Stomach smooth muscle (tissue), 2 donors: ENCODE measurements at regions not wholly inside any gene's neighbourhood (a gene's known extent, or its start where the extent isn't known, plus 50 kb on each side); places are given as distances from the start of the nearest gene placed in this dataset.
"Not testable (repeated sequence)": the region's sequence is repeated elsewhere in the genome, so short reads cannot be mapped to it uniquely, and the experiment has no call there.

Experiments used
- H3K27ac ChIP-seq: one replicate; pipeline ENCODE4 v1.7.0; 2013; ENCODE audit warnings: mild to moderate bottlenecking, low read length, inconsistent platforms
- H3K27me3 ChIP-seq, 2 donors: one replicate each; pipeline ENCODE4 v1.7.0; 2013; ENCODE audit warnings: low read length in 2 of 2; ENCODE audit not compliant: insufficient read depth in 2 of 2, control insufficient read depth in 1 of 2
- H3K36me3 ChIP-seq, 2 donors: one replicate each; pipeline ENCODE4 v1.7.0; 2013; ENCODE audit warnings: low read length in 2 of 2; ENCODE audit not compliant: control insufficient read depth in 2 of 2, insufficient read depth in 2 of 2
- H3K4me1 ChIP-seq: one replicate; pipeline ENCODE4 v1.7.0; 2013; ENCODE audit warnings: low read length; ENCODE audit not compliant: control insufficient read depth, insufficient read depth
- H3K4me3 ChIP-seq, 2 donors: one replicate each; pipeline ENCODE4 v1.7.0; 2013; ENCODE audit warnings: low read length in 2 of 2
- H3K9ac ChIP-seq, 2 donors: one replicate each; pipeline ENCODE4 v1.7.0; 2013; ENCODE audit warnings: low read length in 2 of 2, mild to moderate bottlenecking in 1 of 2
- H3K9me3 ChIP-seq, 2 donors: one replicate each; pipeline ENCODE4 v1.7.0; 2013; ENCODE audit warnings: low read length in 2 of 2; ENCODE audit not compliant: control insufficient read depth in 2 of 2
- donor health status: healthy.
- donor health status: Pancreatic carcinoma.

DNA sequence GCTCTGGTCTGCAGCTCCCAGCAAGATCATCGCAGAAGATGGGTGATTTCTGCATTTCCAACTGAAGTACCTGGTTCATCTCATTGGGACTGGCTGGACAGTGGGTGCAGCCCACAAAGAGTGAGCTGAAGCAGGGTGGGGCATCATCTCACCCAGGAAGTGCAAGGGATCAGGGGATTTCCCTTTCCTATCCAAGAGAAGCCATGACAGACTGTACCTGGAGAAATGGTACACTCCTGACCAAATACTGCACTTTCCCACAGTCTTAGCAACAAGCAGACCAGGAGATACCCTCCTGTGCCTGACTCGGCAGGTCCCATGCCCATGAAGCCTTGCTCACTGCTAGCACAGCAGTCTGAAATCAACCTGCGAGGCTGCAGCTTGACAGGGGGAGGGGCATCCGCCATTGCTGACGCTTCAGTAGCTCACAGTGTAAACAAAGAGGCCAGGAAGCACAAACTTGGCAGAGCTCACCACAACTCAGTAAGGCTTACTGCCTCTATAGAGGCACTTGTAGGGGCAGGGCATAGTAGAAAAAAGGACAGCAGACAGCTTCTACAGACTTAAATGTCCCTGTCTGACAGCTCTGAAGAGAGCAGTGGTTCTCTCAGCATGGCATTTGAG, 60.5 kb downstream of the AREG start:
- peak overlapping the region in 1 of 2 donors; percentile 9 for H3K4me3 ChIP-seq
- H3K27ac ChIP-seq, H3K27me3 ChIP-seq, H3K36me3 ChIP-seq, H3K9ac ChIP-seq, H3K9me3 ChIP-seq, H3K4me1 ChIP-seq: not testable (repeated sequence)

DNA sequence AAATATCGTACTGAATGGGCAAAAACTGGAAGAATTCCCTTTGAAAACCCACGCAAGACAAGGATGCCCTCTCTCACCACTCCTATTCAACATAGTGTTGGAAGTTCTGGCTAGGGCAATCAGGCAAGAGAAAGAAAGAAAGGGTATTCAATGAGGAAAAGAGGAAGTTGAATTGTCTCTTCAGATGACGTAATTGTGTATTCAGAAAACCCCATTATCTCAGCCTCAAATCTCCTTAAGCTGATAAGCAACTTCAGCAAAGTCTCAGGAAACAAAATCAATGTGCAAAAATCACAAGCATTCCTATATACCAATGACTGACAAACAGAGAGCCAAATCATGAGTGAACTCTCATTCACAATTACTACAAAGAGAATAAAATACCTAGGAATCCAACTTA, 64.4 kb downstream of the AREG start:
- not testable (repeated sequence) for H3K4me1 ChIP-seq, H3K4me3 ChIP-seq, H3K27ac ChIP-seq, H3K9ac ChIP-seq, H3K27me3 ChIP-seq, H3K36me3 ChIP-seq, H3K9me3 ChIP-seq

DNA sequence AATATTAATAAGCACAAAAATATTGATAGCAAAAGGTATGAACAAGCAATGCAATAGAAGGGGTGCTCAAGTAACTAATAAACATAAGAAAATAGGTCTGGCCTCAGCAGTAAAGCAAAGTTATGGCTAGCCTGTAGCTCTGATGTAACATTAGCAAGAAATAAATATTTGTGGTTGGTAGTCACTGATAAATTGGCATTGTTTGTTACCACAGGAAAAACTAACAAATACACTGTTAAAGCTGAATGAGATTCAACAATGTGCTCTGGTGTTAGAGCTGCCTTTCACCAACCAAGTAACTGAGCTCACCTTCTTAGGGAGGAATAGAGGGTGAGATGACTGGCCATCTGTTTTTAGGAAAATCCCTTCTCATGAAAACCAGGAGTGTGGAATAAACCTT, 71.4 kb downstream of the AREG start:
- Histone ChIP-seq H3K4me3 (no peak overlapping the region), H3K27me3 (no peaks in the 10 kb centered on the region), H3K9ac (no peak overlapping the region), H3K27ac (no peak overlapping the region), H3K4me1 (no peaks in the 10 kb centered on the region), H3K36me3 (no peaks in the 10 kb centered on the region), H3K9me3 (no peaks in the 10 kb centered on the region)

DNA sequence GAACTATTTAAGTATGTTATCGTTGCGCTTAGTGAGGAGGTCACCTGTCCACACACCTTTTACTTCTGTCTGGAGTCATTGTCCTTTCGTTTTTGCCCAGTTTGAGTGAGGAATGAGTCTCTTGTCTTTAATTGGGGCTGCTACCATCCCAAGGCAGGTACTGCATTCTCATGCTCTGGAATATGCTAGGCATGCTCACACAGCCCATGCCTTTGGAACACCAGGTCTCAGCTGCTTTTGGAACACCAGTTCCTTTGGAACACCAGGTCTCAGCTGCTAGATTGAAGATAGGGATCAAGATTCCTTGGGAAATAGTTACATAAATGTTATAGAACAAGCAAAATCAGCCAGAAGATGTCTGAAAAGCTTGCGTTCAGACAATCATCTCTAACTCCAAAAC, 73.1 kb downstream of the AREG start:
- no peak overlapping the region for H3K27ac ChIP-seq
- no peaks in the 10 kb centered on the region for H3K9me3 ChIP-seq
- no peak overlapping the region for H3K9ac ChIP-seq
- no peaks in the 10 kb centered on the region for H3K27me3 ChIP-seq
- H3K4me3 ChIP-seq: no peak overlapping the region
- H3K36me3 ChIP-seq: no peaks in the 10 kb centered on the region
- no peaks in the 10 kb centered on the region for H3K4me1 ChIP-seq

DNA sequence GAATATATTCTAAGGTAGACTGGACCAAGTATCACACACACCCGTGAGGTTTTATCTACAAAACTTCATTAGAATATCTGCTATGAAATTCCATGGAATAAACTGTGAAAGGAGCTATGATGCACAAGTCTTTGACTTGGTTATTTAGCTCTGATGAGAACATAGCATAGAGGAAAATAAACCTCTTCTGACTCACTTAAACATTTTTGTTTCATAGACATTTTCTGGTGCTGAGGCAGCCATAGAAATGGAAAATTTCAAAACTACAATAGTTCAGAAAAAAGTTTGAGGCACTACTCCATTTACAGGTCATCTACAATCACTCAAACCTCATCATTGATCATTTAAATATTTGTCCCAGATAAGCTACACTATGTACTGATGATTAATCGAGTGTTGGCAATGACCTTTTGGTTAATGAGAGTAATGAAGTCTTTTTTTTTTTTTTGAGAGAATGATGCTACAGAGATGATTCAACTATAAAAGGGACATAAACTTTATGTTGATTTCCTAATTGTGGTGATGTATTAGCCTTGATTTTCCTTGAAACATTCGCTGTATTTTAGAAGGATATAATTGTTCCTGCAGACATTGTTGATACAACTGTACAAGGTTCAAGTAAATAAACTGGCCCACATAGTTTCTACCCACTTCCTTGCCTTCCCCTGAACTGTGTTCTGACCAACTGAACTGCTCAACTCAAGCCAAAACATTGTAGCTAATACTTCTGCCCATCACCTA, 77.5 kb downstream of the AREG start:
- H3K9ac ChIP-seq: no peak overlapping the region
- H3K27me3 ChIP-seq: no peaks in the 10 kb centered on the region
- no peaks in the 10 kb centered on the region for H3K36me3 ChIP-seq
- no peak overlapping the region for H3K4me3 ChIP-seq
- no peaks in the 10 kb centered on the region for H3K9me3 ChIP-seq
- no peaks in the 10 kb centered on the region for H3K4me1 ChIP-seq
- no peak overlapping the region for H3K27ac ChIP-seq

DNA sequence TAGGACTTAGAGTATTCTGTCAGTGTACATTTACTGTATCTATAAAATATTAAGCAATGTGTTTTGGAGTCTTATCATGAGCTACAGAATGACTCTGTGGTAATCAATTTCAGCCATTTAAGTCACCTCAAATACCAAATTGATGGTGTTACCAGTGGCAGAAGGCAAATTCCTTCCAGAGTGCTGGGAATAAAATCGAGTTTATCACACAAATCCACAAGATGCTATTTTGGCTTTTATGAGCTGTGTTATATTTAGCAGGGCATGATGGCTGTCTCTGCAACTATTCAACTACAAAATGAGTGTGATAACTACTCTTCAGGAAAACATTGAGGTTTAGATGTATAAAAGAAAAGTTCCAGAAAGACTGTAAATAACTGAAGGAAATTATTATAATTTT, 78.2 kb downstream of the AREG start:
- H3K4me1 ChIP-seq: no peaks in the 10 kb centered on the region
- no peak overlapping the region for H3K4me3 ChIP-seq
- H3K36me3 ChIP-seq: no peaks in the 10 kb centered on the region
- no peaks in the 10 kb centered on the region for H3K9me3 ChIP-seq
- H3K27ac ChIP-seq: no peak overlapping the region
- no peaks in the 10 kb centered on the region for H3K27me3 ChIP-seq
- H3K9ac ChIP-seq: no peak overlapping the region

DNA sequence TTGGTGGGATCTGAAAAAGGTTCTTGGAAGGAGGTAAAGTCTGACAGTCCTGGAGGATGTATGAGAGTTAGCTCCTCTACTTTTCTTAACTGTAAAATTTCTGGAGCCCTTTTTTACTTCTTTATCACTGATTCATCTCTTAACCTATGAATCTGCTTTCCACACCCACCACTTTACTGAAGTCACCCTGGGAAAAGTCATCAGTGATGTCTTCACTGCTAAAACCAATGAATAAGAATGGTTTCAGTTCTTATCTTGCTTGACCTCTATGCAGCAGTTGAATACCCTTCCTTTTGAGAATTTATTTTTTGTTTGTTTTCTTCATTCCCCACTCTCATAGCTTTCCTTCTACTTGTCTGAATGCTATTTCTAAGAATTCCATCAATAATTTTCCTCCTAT, 80.0 kb downstream of the AREG start:
- no peak overlapping the region for H3K4me3 ChIP-seq
- no peaks in the 10 kb centered on the region for H3K4me1 ChIP-seq
- H3K9me3 ChIP-seq: no peaks in the 10 kb centered on the region
- H3K36me3 ChIP-seq: no peaks in the 10 kb centered on the region
- no peak overlapping the region for H3K9ac ChIP-seq
- H3K27ac ChIP-seq: no peak overlapping the region
- H3K27me3 ChIP-seq: no peaks in the 10 kb centered on the region

DNA sequence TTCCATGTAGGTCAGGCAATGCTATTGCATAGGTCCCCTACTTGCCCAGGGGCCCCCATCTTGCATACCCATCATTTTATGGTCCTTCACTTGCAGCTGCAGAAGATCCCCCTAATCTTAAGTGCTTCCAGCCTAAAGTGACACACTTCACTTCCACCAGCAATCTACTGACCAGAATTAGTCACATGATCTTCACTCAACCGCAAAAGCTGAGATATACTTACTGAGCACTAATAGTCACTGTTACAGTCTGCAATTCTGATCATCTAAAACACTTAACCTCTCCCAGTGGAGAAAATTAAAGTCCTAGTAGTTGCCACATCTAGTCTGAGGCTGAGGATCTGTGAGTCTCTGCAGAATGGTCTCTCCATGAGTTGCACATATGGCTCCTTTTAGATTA, 82.1 kb downstream of the AREG start:
- Histone ChIP-seq H3K4me3 (no peak overlapping the region), H3K27ac (no peak overlapping the region), H3K36me3 (no peaks in the 10 kb centered on the region), H3K4me1 (no peaks in the 10 kb centered on the region), H3K9me3 (no peaks in the 10 kb centered on the region), H3K27me3 (no peaks in the 10 kb centered on the region), H3K9ac (no peak overlapping the region)

DNA sequence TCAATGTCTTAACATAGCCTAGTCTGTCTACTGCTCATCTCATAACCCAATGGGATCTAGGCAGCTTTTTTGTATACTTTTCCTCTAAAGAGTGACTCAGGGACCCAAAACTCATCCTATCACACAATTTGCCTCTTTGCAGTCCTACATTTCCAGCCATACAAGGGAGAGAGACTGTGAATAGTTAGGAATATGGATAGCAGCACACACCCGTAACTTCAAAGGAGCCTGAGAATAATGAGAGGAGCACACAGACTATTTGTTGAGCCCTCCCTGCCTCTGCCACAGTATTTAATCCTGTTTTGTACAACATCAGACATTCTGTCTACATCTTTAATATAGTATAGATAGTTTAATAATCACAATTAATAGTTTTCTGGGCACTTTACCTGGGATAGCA, 83.2 kb downstream of the AREG start:
- Histone ChIP-seq H3K9me3 (no peaks in the 10 kb centered on the region), H3K27me3 (no peaks in the 10 kb centered on the region), H3K4me3 (no peak overlapping the region), H3K27ac (no peak overlapping the region), H3K36me3 (no peaks in the 10 kb centered on the region), H3K9ac (no peak overlapping the region), H3K4me1 (no peaks in the 10 kb centered on the region)

DNA sequence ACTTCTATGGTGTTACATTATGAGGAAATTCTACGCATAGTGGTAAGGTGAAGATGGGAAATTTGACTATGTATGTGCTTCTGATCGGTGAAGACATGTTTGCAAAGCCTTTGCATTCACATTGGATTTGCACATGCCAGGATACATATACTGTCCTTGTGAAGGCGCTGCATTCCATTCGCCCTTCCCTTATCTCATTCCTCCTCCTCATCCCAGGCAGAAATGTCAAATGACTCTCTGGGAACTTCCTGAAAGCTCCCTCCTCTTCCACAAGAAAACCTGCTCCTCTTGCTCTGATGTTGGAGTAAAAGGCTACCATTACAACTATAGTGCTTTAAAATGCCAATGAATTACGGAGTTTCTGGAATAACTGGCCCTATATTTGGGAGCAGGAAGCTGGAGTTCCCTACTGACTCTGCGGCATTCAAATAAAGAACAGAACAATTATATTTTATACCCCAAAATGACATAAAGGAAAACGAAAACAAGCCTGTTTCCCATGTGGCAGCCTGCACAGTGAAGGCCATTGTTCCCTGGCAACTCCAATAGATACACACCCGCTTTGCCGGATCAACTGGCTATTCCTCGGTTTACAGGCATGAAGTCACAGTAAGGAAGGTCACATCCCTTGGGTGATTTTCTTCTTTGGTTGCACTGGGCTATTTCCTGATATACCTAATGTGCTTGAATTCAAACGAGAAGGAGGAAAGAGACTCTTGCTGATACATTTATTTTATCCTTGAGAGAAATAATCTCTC, 84.5 kb downstream of the AREG start:
- no peaks in the 10 kb centered on the region for H3K36me3 ChIP-seq
- no peak overlapping the region for H3K27ac ChIP-seq

More for the DNA sequence above, 84.5 kb downstream of the AREG start:
- Histone ChIP-seq H3K4me3 (no peak overlapping the region), H3K4me1 (no peaks in the 10 kb centered on the region), H3K27me3 (no peaks in the 10 kb centered on the region), H3K9ac (no peak overlapping the region), H3K9me3 (no peaks in the 10 kb centered on the region)
